ENCODE measurements at regions not wholly inside any gene's neighbourhood (a gene's known extent, or its start where the extent isn't known, plus 50 kb on each side); places are given as distances from the start of the nearest gene placed in this dataset.
A peak's percentile ranks its signal among the peaks of the same experiment; 100 is the strongest.

- no peak for TF ChIP-seq CTCF (IDR thresholded peaks at IDR 0.05)
- intact Hi-C loops (cut with DNase I) = no loop called here
- Histone ChIP-seq H3K27me3 (no peaks in the 10 kb centered on the region), H3K4me1 (no peaks in the 10 kb centered on the region), H3K27ac (no peak overlapping the region), H3K4me3 (no peak overlapping the region), H3K36me3 (no peaks in the 10 kb centered on the region), H3K9me3 (peaks cover 0 to 4% of the 10 kb centered on the region in 2 donors)
- no peak for ATAC-seq
- no peak for DNase-seq
Observed at GRCh38 chr3:178099862-178100261, 436.4 kb upstream of the KCNMB2 start.

- Histone ChIP-seq H3K36me3 (no peaks in the 10 kb centered on the region), H3K27ac (no peak overlapping the region), H3K9me3 (no peaks in the 10 kb centered on the region), H3K4me3 (no peak overlapping the region), H3K27me3 (no peaks in the 10 kb centered on the region), H3K4me1 (no peaks in the 10 kb centered on the region)
- no peak for TF ChIP-seq CTCF (IDR thresholded peaks at IDR 0.05)
- intact Hi-C loops (cut with DNase I) = no loop called here
- DNase-seq = peak in 2 of 4 donors; percentile 28 to 56
- no peak for ATAC-seq
Observed at GRCh38 chr3:178100908-178101307, 435.3 kb upstream of the KCNMB2 start.

- H3K4me1 ChIP-seq = no peaks in the 10 kb centered on the region
- no peak overlapping the region for H3K4me3 ChIP-seq
- H3K27ac ChIP-seq = no peak overlapping the region
- intact Hi-C loops (cut with DNase I) = no loop called here
- ATAC-seq (no peak), DNase-seq (no peak)
- no peak for TF ChIP-seq CTCF (IDR thresholded peaks at IDR 0.05)
- no peaks in the 10 kb centered on the region for H3K36me3 ChIP-seq
- H3K9me3 ChIP-seq = no peaks in the 10 kb centered on the region
- no peaks in the 10 kb centered on the region for H3K27me3 ChIP-seq
Observed at GRCh38 chr3:178103140-178103539, 433.1 kb upstream of the KCNMB2 start.

GRCh38 chr3:178107804-178108203 lies 428.4 kb upstream of the KCNMB2 start:
- H3K4me1 ChIP-seq = no peaks in the 10 kb centered on the region
- H3K36me3 ChIP-seq = no peaks in the 10 kb centered on the region
- TF ChIP-seq CTCF (IDR thresholded peaks at IDR 0.05) = no peak
- DNase-seq (no peak), ATAC-seq (no peak)
- H3K9me3 ChIP-seq = no peaks in the 10 kb centered on the region
- H3K27ac ChIP-seq = no peak overlapping the region
- H3K27me3 ChIP-seq = no peaks in the 10 kb centered on the region
- H3K4me3 ChIP-seq = no peak overlapping the region
- intact Hi-C loops (cut with DNase I) = no loop called here

GRCh38 chr3:178109691-178110090 lies 426.5 kb upstream of the KCNMB2 start:
- Histone ChIP-seq H3K4me3 (no peak overlapping the region), H3K4me1 (no peaks in the 10 kb centered on the region), H3K27ac (no peak overlapping the region), H3K36me3 (no peaks in the 10 kb centered on the region), H3K9me3 (no peaks in the 10 kb centered on the region), H3K27me3 (no peaks in the 10 kb centered on the region)
- intact Hi-C loops (cut with DNase I) = no loop called here
- DNase-seq = no peak
- no peak for ATAC-seq
- TF ChIP-seq CTCF (IDR thresholded peaks at IDR 0.05) = no peak
